Fibroblast of skin of back (primary cell): ENCODE measurements at regions not wholly inside any gene's neighbourhood (a gene's known extent, or its start where the extent isn't known, plus 50 kb on each side); places are given as distances from the start of the nearest gene placed in this dataset.

Source experiments
- DNase-seq: peaks from one replicate; pipeline ENCODE4 v3.0.0-alpha.2; 2013

DNA sequence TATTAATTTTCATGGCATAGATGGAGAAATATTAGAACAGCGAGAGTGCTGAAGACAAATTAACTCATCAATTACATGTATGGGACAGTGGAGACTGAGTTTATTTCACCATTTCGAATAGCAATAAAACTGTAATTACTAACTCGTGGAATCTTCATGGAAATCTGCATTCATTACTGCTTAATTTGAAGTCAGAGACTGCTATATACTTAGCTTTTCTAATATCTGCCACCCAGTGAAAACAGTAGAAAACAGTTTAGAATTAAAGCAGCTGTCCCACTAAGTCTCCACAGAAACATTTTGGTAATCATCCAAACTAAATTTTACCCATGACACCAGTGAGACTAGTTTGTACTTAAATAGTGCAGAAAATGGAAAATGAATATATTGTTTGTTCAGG, 56.8 kb downstream of the IZUMO3 start:
- no peak for DNase-seq

DNA sequence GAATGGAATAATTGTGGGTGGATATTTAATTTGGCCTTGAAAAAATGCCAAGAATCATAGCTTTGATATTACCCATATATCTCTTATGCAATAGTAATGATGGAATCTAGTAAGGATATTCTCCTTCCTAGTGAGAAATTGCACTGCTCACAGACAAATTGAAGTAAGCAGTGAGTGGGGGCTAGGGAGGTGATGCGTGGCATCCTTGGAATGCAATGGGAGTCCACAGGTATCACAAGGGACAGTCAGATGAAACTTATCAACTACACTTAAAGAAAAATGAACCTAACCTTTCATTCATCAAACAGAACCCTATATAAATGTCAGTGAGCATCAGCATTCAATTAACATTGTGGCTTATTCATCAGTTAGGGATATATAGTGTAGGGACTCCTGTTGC, 57.8 kb downstream of the IZUMO3 start:
- DNase-seq = no peak

DNA sequence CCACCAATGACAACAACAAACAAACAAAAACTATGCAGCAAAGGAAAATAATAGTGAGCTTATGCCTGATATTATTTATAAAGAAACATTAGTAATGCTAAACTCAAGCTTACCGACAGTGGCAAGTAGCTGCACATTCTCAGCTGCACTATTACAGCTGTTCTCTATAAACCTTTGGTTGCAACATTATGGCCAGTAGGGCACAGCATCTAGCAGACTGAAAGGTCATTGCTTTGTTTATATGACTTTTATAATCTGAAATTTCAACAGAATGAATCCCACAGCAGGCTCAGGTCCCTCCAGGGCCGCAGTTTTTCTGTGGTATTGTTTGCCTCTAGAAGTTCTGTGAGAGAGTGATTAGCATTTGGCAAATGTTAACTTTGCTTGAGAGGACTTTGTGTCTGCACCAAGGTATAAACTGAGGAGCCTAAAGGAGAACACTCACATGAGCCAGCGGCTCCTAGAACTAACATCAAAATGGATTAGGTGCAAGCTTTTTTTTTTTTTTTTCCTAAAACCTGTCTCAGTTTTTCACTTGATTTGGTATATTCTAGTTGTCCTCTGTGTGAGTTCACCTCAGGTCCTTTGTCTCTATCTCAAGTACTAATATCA, 58.3 kb downstream of the IZUMO3 start:
- no peak for DNase-seq

DNA sequence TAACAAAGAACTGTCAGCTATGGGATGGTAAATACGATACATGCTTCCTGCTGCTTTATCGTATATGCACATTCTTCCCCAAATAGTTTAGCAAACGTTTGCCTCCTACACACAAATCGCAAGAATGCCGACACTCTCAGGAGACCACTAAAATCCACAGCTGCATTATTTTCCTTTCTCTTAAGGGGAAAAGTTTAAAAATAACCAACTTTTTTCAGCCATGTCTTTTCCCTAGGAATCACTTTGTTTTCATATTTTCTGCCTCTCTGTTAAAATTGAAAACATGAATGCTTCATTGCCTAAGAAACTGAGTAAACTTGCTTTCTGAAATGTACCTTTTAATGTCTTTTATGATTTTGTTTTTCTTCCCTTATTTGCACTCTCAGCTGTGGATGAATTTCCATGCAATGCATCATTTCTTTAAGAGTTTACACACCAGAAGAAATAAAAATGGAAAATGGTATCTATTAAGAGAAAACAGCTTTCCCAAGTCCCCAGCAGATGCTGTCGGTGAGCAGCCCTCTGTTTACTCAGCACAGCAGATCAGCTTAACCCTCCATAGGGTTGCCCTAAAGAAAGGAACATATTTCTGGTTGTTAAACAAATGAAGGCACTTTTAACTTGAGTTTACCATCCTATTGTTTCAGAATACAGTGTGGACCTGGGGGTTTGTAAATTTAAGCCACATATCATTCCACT, 66.2 kb downstream of the IZUMO3 start:
- DNase-seq = peak; percentile 48

DNA sequence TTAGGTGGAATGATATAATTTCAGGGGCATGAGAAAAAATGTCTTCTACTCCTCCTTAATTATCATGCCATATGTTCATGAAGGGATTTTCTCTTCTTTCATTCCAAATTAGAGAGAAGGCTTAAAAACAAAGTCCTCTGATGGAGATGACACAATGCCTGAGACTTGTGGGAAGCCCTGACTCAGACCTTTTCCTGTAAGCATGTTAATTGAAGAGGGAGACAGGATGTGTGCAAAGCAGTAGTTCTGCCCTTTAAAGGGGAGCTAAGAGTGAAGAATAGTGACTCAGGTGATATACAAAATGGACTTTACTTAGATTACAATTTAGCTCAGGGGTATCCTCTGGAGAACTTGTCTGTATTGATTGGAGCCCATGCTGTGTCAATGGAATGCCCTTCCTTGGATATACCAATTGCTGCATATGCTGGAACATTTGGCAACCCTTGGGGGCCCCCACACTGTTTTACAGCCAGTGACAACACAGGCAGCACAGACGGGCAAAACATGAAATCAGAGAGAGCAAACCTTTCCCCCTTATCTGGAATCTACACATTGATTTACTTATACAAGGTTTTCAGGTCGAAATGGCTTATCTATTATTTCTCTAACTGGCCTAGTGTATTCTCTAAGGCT, 81.3 kb downstream of the IZUMO3 start:
- DNase-seq = peak; percentile 62

DNA sequence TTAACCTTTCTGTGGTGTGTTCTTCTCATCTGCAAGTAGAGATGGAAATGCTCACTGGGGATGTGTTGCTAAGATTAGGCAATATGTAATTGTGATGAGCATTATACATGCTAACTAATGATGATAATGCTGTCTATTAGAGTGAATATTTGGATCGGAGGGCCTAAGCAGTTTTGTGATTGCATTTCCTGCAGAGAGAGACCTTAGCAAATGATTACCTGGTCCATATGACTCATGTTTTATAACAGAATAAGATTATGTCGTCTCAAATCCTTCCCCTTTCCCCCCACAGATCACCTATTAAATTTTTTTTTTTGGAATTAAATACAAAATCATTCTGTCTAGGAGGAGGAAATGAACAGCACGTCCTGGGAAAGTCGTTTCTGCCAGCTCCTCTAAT, 82.7 kb downstream of the IZUMO3 start:
- no peak for DNase-seq

DNA sequence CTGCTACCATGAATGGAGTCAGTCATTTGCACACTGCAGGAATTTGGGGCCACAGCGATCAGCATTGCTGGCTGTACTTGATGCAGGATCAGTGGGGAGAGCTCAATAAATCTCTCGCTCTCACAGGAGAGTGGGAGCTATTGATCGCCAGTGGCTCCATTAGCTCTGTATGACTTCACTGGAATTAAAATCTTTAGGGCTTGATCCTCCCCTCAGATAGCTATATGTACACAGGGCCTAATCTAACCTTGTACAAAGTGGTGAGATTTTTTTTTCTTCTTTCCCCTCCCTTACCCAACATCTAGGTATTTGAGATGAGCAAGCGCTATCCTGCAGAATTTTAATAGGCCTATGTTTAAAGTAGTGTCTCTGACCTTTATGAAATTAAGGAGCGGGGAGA, 84.9 kb downstream of the IZUMO3 start:
- DNase-seq = no peak

DNA sequence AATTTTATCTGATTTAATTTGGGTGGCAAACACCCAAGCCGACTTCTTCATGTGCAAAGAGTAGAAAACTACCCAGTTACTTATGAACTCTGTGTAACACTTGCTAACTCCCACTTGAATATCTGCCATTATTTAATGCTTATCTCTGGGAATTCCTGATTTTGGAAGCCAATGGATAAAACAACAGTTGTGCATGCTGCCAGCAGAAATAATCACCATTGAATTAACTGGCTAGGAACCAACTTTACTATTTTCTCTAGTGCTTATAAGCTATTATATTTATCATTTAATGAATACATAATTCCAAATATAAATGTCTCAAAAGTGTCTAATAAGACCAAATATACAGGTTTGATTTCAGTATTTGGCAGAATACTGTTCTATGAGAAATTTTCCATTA, 85.7 kb downstream of the IZUMO3 start:
- no peak for DNase-seq

DNA sequence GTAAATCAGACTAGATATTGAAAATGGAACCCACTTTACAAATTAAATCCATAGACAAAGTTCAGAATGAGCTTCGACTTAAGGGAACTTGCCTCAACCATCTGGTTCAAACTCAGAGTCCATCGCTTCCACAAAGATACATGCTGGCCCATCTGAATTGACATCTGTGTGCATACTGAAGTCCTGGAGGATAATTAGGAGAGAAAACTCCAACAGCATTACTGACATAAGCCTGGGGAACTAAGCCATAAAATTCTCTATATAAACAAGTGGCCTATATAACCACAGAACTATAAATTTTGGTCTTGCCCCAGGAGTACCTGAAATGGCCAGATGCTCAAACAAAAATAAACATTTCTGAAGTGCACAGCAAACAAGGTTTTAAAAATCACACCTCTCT, 94.4 kb downstream of the IZUMO3 start:
- no peak for DNase-seq

DNA sequence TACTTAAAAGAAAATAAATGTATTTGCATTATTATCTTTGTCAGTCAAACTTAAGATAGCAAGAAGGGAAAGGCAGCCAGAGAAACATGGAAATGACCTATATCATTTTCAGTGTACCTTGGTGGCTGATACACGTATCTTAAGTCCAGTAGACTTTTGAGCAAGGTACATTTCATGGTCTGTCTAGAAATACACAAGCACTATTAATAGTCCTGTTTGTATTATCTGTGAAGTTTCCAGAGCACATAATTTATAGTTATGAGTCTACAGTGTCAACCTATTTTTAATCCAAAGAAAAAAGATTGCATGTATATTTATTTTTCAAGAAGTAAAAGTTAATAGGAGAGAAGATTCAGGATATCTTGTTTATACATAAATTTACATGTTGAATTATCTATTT, 95.7 kb downstream of the IZUMO3 start:
- DNase-seq = no peak

DNA sequence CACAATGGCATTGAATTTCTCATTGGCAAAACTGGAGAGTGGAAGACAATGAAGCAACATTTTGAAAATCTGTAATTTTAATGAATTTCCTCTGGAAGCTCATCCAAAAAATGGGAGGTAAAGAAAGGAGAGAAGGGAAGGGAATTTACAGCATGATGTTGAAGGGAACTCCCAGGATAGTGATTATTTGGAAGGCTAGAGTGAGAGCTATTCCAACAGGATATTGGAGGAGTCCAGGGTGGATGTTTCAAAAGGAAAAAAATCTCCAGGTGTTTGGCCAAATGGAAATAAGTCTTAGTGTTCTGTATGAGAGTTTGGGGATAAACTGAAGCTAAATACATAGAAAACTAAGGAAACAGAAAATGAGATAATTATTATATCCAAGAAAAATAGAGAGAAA, 106.2 kb downstream of the IZUMO3 start:
- no peak for DNase-seq

DNA sequence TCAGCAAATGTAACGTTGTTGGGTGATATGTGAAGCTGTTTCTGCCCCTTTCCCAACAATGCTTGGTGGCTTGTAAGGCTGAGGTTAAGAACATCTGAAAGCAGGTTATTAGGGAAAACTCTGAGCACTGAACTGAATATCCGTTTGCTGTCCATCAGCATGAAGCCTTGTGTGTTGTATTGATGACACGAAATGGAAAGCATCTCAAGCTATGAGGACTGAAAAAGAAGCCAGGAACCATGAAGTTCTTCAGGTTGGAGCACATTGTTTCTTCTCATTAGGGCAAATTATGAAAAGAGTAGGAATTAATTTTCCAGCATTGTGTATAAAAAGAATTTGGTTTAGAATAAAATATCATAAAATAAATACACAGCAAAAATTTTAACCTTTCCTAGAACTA, 106.8 kb downstream of the IZUMO3 start:
- DNase-seq = no peak

DNA sequence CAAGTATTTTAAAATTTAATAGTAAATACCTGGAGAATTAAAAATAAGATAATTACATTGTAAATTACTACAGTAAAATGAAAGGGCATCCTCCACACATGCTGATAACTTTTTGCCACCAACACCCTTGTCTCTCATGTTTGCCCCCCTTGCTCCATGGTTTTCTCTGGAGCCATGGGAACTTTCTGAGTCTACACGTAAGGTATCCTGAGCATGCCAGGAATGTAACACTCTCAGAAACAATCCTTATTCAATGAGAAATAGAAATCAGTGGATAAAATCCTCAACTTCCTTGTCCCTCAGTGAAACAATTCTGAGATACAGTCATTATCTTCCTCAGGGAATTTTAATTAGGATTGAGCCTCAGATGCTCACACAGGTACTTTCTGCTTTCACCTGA, 108.9 kb downstream of the IZUMO3 start:
- DNase-seq = peak; percentile 41

DNA sequence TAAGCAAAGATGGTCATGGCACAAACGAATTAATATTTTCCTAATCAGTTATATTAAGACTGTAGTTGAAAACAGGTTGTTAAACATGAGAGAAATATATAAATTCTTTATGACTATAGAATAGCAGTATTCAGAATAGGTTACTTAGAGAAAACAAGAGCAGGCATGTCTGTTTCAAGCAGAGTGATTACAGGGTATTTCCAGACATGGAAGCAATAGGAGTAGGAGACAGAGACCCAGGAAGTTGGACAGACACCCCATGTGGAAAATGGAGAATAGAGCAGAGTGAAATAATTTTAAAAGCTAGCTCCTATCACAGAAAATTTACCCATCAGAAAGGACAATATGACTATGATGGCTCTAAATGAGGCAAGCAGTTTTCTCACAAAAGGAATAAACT, 111.5 kb downstream of the IZUMO3 start:
- DNase-seq = no peak

DNA sequence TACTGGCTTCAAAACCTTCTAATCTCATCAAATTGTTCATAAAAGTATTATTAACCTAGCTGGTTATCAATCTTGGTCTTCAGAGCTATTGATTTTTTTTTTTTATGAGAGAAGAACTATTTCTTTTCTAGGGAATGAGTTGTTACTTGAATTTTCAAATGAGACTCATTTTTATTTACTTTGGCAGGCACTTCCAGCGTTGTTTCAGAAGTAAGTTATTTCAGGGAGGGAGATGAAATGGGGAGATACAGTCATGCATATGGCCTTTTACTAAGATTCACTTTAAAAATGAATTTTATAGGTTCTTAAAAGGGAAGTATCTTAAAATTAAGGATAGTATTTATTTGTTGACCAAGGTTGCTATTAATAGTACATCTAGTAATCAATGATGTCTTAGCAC, 129.6 kb downstream of the IZUMO3 start:
- DNase-seq = peak; percentile 33

DNA sequence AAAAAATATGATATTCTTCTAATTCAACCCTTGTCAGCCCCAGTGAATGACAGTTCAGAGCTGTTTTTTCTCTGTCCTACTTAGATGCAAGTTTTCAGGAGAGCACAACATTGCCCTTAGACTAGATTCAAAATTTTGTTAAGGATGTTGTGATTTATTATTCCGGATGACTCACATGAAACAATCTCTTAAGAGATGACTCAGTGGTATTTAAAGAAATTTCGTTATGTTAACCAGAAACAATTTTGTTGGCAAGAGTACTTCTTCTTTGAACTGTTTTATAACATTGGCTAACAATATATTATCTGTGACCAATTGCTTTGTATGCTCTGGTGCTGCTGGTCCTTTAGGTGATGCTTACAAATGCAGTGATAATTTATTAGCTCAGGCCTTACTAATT, 132.0 kb downstream of the IZUMO3 start:
- peak; percentile 38 for DNase-seq

DNA sequence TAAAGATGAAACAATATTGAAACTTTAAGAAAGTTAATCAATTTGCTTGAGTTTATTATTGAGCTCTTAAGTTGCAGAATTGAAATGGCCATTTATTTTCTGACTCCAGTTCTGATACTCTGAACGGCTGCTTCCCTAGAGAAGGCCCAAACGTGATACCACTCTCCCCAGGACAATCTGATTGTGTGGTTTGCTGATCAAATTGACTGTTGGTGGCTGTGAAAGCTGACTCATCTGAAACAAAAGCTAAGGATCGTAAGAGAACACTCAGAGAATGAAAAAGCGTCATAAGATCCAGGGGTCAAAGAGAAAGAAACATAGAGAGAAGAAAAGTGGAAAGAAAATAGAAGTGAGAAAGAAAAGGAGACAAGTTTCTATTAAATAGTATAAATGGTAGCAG, 147.2 kb downstream of the IZUMO3 start:
- DNase-seq = no peak

DNA sequence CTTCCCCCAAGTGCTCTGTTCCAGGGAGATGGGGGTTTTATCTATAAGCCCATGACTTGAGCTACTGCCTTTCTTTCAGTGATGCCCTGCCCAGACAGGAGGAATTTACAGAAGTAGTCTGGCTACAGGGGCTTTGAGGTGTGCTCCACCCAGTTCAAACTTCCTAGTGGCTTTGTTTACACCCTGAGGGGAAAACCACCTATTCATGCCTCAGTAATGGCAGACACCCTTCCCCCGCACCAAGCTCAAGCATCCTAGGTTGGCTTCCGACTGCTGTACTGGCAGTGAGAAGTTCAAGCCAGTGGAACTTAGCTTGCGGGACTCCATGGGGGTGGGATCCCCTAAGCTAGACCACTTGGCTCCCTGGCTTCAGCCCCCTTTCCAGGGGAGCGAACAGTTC, 154.6 kb downstream of the IZUMO3 start:
- DNase-seq = no peak

DNA sequence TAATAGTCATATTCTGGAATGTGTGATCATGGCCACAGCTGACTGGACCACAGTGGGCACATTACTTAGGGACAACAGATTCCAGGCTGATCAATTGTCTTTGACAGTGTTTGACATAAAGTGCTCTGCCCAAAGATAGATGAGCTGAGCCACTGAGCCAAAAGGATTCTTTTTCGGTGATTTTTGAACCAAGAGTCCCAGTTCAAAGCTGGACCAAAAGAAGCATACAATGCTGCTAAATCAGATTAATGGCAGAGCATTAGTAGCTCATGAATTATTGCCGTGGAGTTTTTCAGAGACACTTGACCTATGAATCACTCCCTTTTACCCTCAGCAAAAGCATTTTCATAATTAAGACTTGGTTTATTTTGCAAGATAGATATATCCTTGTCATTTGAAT, 160.6 kb downstream of the IZUMO3 start:
- no peak for DNase-seq

DNA sequence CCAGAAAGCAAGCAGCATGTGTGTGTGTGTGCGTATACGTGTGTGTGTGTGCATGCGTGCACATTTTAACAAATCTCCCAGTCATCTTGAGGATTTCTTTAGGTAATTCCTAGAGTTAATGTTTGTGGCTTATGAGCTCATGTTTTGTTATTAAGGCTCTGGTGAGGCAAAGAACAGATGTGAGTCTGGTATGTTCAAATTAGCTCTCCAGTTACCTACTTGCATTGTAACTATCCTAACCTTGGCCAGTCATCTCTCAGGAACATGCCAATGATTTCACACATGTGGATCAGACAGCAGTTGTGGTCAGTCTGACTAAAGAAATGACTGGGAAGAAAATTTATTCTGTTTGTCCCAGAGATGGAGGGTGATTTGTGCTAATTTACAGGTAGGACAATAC, 163.1 kb downstream of the IZUMO3 start:
- no peak for DNase-seq

DNA sequence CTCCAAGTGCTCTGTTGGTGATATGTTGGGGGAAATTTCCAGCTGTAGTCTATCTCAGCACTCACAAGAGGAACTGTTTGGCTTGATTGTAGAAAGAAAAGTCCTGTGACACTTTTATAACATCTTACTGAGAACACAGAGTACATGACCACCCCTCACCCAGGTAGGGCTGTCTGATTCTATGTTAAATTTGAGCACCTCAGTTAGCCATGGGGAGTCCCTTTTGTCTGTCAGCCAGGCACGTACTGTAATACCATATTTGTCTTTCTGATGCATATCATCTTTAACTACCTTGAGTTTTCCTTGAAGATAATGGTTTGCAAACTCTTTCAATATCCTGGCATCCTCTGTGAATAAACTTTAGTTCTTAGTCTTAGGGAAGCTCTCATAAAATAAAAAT, 164.5 kb downstream of the IZUMO3 start:
- DNase-seq = no peak

DNA sequence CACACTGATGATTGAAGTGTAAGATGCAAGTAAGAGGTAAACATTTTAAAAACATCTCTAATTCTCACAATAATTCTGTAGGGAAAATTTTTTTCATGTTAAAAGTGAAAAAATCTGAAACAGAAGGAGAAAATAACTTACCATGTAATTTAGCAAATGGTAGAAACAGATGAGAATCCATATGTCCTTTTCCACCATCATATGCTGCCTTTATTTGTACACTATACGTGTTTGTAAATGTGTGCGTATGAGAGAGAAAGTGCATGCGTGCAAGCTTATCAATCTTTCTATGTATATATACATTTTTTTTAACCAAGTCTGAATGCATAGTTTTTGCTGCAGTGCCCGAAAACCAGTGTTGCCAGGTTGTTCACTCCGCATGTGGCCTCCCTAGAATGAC, 186.7 kb downstream of the IZUMO3 start:
- DNase-seq = no peak

DNA sequence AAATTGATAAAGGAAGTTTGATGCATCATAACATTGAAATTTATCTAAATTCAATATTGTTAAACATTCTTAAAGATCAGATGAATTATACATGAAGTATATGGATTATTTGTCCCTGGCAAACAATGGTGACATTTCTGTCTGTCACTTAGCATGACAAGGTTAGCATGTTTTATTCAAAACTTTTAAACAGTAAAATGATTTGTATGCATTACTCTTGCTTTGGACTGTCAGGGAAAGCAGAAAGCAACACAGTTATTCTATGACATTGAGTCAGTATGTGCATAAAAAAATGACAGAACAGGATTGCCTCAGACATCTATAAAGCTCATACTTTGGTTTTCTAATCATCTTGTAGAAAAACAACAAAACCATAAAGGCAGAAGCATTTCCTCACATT, 193.7 kb downstream of the IZUMO3 start:
- no peak for DNase-seq

DNA sequence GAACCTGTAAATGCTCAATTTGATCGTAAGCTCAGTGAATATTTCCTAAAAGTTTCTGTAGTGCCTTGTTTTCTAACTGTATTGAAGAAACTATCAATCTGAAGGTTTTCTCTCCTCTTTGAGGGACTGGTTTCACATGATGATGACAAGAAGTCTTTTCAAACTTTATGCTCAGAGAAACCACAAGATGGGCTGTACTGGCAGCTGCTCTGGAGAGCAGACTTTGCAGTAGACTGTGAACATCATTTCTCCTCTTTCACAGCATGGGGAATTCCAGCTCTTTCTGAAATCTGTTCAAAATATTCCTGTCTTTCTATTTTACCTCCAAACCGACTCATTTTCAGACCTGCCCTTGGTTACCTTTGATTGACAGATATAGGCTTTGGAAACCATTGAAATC, 194.4 kb downstream of the IZUMO3 start:
- DNase-seq = no peak

DNA sequence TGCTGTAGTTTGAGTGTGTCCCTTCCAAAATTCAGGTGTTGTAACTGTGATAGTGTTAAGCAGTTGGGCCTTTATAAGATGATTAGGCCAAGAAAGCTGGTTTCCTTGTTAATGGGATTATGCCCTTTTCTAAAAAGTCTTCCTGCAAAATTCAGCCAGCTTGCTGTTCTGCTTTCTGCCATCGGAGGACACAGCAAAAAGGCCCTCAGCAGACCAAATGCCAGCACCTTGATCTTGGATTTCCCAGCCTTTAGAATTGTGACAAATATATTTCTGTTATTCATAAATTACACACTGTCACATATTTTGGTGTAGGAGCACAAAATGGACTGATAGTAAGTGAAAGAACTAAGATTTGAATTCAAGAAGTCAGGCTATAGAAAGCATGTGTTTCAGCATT, 203.2 kb downstream of the IZUMO3 start:
- no peak for DNase-seq
